ENCODE measurements at regions not wholly inside any gene's neighbourhood (a gene's known extent, or its start where the extent isn't known, plus 50 kb on each side); places are given as distances from the start of the nearest gene placed in this dataset.
"Not testable (repeated sequence)": the region's sequence is repeated elsewhere in the genome, so short reads cannot be mapped to it uniquely, and the experiment has no call there.

DNA sequence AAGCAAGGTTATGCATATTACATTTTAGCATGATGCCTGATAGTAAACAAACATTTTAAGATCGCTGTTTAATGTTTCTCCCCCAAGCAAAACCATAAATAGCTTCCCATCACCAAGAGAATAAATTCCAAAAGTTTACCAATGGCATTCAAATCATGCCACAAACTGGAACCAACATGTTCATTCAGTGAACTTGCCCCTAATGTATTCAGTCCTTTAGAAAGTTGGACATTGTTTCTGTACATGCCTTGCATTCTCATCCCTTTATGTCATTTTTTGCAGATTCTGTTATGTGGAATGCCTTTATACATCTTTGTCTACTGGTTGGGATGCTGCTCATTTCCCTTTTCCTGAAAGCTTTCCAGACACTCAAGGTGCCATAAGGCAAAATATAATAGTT is 105.5 kb downstream of the PYDC2 start:
- WGBS, 2 donors: 43 to 44% methylated on average over 1 of the region's 1 CpG
- H3K4me3 ChIP-seq (ENCODE audit: low read depth, poor library complexity, severe bottlenecking): no peak overlapping the region
- intact Hi-C loops (cut with DNase I; ENCODE audit: low total_unique reads): no loop called here
- TF ChIP-seq POLR2A (IDR thresholded peaks at IDR 0.05): no peak
- TF ChIP-seq, protein P1, sequence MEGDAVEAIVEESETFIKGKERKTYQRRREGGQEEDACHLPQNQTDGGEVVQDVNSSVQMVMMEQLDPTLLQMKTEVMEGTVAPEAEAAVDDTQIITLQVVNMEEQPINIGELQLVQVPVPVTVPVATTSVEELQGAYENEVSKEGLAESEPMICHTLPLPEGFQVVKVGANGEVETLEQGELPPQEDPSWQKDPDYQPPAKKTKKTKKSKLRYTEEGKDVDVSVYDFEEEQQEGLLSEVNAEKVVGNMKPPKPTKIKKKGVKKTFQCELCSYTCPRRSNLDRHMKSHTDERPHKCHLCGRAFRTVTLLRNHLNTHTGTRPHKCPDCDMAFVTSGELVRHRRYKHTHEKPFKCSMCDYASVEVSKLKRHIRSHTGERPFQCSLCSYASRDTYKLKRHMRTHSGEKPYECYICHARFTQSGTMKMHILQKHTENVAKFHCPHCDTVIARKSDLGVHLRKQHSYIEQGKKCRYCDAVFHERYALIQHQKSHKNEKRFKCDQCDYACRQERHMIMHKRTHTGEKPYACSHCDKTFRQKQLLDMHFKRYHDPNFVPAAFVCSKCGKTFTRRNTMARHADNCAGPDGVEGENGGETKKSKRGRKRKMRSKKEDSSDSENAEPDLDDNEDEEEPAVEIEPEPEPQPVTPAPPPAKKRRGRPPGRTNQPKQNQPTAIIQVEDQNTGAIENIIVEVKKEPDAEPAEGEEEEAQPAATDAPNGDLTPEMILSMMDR (IDR thresholded peaks at IDR 0.05): no peak
- no peak for DNase-seq (ENCODE audit: low spot score in 2 of 2)

DNA sequence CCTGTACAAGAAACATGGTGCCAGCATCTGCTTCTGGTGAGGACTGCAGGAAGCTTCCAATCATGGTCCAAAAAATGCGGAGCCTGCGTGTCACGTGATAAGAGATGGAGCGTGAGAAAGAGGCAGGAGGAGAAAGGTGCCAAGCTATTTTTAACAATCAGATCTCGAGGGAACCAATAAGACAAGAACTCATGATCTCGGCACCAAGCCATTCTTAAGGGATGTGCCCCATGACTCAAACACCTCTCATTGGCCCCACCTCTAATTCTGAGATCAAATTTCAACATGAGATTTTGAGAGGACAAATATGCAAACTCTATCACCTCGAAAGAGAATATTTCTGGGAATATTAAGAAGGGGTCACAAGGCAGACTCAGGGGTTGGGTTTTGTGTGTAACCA is 107.2 kb downstream of the PYDC2 start:
- WGBS, 2 donors: 83 to 86% methylated on average over 7 of the region's 7 CpGs
- intact Hi-C loops (cut with DNase I; ENCODE audit: low total_unique reads): no loop called here
- H3K4me3 ChIP-seq (ENCODE audit: low read depth, poor library complexity, severe bottlenecking): no peak overlapping the region
- no peak for DNase-seq (ENCODE audit: low spot score in 2 of 2)
- TF ChIP-seq, protein P1 (IDR thresholded peaks at IDR 0.05): no peak
- no peak for TF ChIP-seq POLR2A (IDR thresholded peaks at IDR 0.05)

DNA sequence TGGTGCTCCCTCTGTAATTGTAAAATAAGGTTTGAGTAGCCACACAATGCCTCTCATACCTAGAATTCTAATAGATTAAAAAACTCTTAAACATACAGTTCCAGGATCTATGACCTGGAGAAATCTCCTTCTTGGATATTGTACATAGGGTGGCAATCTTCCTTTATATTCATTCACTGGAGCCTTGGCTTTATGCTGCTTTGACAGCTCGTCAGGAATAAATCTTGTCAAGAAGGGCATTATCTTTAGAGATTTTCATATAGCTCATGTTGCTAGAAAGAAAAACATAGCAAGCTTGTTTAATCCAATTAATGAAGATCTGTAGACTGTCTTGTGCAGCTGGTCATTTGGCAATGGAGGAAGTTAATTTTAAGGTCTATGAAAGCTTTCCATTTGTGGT is 131.1 kb downstream of the PYDC2 start:
- DNase-seq (ENCODE audit: low spot score in 2 of 2): no peak
- no peak overlapping the region for H3K4me3 ChIP-seq (ENCODE audit: low read depth, poor library complexity, severe bottlenecking)
- TF ChIP-seq, protein P1 (IDR thresholded peaks at IDR 0.05): no peak
- TF ChIP-seq POLR2A (IDR thresholded peaks at IDR 0.05): no peak
- intact Hi-C loops (cut with DNase I; ENCODE audit: low total_unique reads): no loop called here
- WGBS, 2 donors: 69 to 76% methylated on average over 1 of the region's 1 CpG

DNA sequence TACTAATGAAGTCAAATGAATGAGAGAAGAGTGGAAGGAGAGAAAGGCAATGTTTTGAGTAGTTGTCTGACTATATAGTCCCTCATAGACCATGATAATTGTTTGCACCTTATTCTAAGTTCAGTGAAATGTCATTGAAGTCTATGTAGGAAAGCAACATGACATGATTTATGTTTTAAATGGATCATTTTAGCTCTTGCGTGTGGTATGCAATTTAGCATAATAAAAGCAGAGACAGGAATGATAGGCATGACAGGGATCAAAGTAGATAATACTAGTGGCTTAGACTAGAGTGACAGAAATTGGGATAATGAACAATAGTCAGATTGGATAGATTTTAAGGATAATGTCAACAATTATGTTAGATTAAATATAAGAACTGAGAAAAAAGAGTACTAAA is 132.5 kb downstream of the PYDC2 start:
- no peak for DNase-seq (ENCODE audit: low spot score in 2 of 2)
- no peak overlapping the region for H3K4me3 ChIP-seq (ENCODE audit: low read depth, poor library complexity, severe bottlenecking)
- 50 to 53% methylated on average over 1 of the region's 1 CpG for WGBS, 2 donors
- TF ChIP-seq, protein P1 (IDR thresholded peaks at IDR 0.05): no peak
- TF ChIP-seq POLR2A (IDR thresholded peaks at IDR 0.05): no peak
- intact Hi-C loops (cut with DNase I; ENCODE audit: low total_unique reads): no loop called here

DNA sequence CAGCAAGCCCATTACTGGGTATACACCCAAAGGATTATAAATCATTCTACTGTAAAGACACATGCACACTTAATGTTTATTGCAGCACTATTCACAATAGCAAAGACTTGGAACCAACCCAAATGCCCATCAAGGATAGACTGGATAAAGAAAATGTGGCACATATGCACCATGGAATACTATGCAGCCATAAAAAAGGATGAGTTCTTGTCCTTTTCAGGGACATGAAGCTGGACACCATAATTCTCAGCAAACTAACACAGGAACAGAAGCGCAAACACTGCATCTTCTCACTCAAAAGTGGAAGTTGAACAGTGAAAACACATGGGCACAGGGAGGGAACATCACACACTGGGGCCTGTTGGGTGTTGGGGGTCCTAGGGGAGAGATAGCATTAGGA is 154.5 kb downstream of the PYDC2 start:
- DNase-seq (ENCODE audit: low spot score in 2 of 2); H3K4me3 ChIP-seq (ENCODE audit: low read depth, poor library complexity, severe bottlenecking); intact Hi-C loops (cut with DNase I; ENCODE audit: low total_unique reads): not testable (repeated sequence)
- 93 to 96% methylated on average over 1 of the region's 1 CpG for WGBS, 2 donors

DNA sequence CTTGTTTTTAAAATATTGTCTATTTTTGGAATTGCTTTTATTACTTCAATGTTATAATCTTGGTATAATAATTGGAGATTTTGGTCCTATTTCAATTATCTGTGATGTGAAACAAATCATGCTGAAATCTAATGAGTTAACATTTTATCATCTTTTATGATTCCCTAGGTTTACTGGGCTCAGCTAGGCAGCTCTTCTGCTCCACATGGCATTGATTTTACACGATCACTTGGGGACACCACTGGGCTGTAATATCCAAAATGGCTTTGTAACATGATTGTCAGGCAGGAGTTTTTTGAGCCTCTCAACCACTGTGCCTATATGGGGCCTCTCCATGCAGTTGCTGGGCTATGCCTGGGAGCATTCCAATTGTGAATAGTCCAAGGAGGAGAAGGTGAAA is 163.3 kb downstream of the PYDC2 start:
- intact Hi-C loops (cut with DNase I; ENCODE audit: low total_unique reads): no loop called here
- TF ChIP-seq, protein P1 (IDR thresholded peaks at IDR 0.05): no peak
- TF ChIP-seq POLR2A (IDR thresholded peaks at IDR 0.05): no peak
- DNase-seq (ENCODE audit: low spot score in 2 of 2): no peak
- no peak overlapping the region for H3K4me3 ChIP-seq (ENCODE audit: low read depth, poor library complexity, severe bottlenecking)
- WGBS, 2 donors: 71 to 83% methylated on average over 1 of the region's 1 CpG

Measured in lower leg skin (tissue), 4 donors.